ENCODE measurements at regions not wholly inside any gene's neighbourhood (a gene's known extent, or its start where the extent isn't known, plus 50 kb on each side); places are given as distances from the start of the nearest gene placed in this dataset.
"Not testable (repeated sequence)": the region's sequence is repeated elsewhere in the genome, so short reads cannot be mapped to it uniquely, and the experiment has no call there.

GRCh38 chr2:15755528-15755927, 163.9 kb downstream of the DDX1 start:
- no peak overlapping the region for H3K4me3 ChIP-seq (ENCODE audit: low read length)
- no peak for TF ChIP-seq CTCF (conservative IDR thresholded peaks at IDR 0.05; ENCODE audit: low read length)
- no peak for DNase-seq (ENCODE audit: low read depth)

- no peak for DNase-seq (ENCODE audit: low read depth)
- no peak for TF ChIP-seq CTCF (conservative IDR thresholded peaks at IDR 0.05; ENCODE audit: low read length)
- H3K4me3 ChIP-seq (ENCODE audit: low read length): no peak overlapping the region
These were observed 164.4 kb downstream of the DDX1 start for GRCh38 chr2:15756011-15756550.

- no peak for DNase-seq (ENCODE audit: low read depth)
- no peak overlapping the region for H3K4me3 ChIP-seq (ENCODE audit: low read length)
- TF ChIP-seq CTCF (conservative IDR thresholded peaks at IDR 0.05; ENCODE audit: low read length): no peak
These were observed 165.5 kb downstream of the DDX1 start for GRCh38 chr2:15756882-15757819.

- DNase-seq (ENCODE audit: low read depth): no peak
- no peak for TF ChIP-seq CTCF (conservative IDR thresholded peaks at IDR 0.05; ENCODE audit: low read length)
These were observed 166.3 kb downstream of the DDX1 start for GRCh38 chr2:15757820-15758586.

GRCh38 chr2:15758848-15759247, 167.2 kb downstream of the DDX1 start:
- no peak overlapping the region for H3K4me3 ChIP-seq (ENCODE audit: low read length)
- no peak for TF ChIP-seq CTCF (conservative IDR thresholded peaks at IDR 0.05; ENCODE audit: low read length)
- DNase-seq (ENCODE audit: low read depth): no peak

More at GRCh38 chr2:15757820-15758586, 166.3 kb downstream of the DDX1 start:
- no peak overlapping the region for H3K4me3 ChIP-seq (ENCODE audit: low read length)

GRCh38 chr2:15759385-15759784, 167.7 kb downstream of the DDX1 start:
- DNase-seq (ENCODE audit: low read depth): no peak
- TF ChIP-seq CTCF (conservative IDR thresholded peaks at IDR 0.05; ENCODE audit: low read length): no peak
- no peak overlapping the region for H3K4me3 ChIP-seq (ENCODE audit: low read length)

GRCh38 chr2:15759791-15760190, 168.1 kb downstream of the DDX1 start:
- H3K4me3 ChIP-seq (ENCODE audit: low read length); DNase-seq (ENCODE audit: low read depth): not testable (repeated sequence)

Measured in AG10803 (cell line).